RWPE2 (cell line): ENCODE measurements at regions not wholly inside any gene's neighbourhood (a gene's known extent, or its start where the extent isn't known, plus 50 kb on each side); places are given as distances from the start of the nearest gene placed in this dataset.

Experiments
- ATAC-seq: fragments of 200-7000 bp; cut with Tn5 transposase; 3 replicates; pipeline ENCODE4 v1.9.1; 2021; ENCODE audit warnings: low read depth
- DNase-seq: peaks from one replicate; pipeline ENCODE4 v3.0.0-alpha.2; 2020; ENCODE audit warnings: low spot score
- H3K27ac ChIP-seq: fragments of 450-650 bp; 2 replicates; pipeline ENCODE4 v1.5.1; 2017; ENCODE audit warnings: mild to moderate bottlenecking; ENCODE audit not compliant: poor library complexity, severe bottlenecking
- H3K27me3 ChIP-seq: fragments of 250-450 bp; sonication (Bioruptor Pico); 2 replicates; pipeline ENCODE4 v1.5.1; 2021; ENCODE audit warnings: mild to moderate bottlenecking, moderate library complexity; ENCODE audit not compliant: insufficient read depth, poor library complexity, severe bottlenecking
- H3K36me3 ChIP-seq: fragments of 250-450 bp; sonication (Bioruptor Pico); 2 replicates; pipeline ENCODE4 v1.5.1; 2020; ENCODE audit warnings: low read depth, mild to moderate bottlenecking, moderate library complexity
- H3K4me1 ChIP-seq: fragments of 250-450 bp; sonication (Bioruptor Pico); 2 replicates; pipeline ENCODE4 v1.5.1; 2021; ENCODE audit warnings: mild to moderate bottlenecking, moderate library complexity; ENCODE audit not compliant: insufficient read depth, poor library complexity, severe bottlenecking
- H3K4me3 ChIP-seq: fragments of 250-450 bp; sonication (Bioruptor Pico); 2 replicates; pipeline ENCODE4 v1.5.1; 2021; ENCODE audit warnings: mild to moderate bottlenecking, moderate library complexity; ENCODE audit not compliant: severe bottlenecking
- H3K9me3 ChIP-seq: fragments of 250-450 bp; sonication (Bioruptor Pico); 2 replicates; pipeline ENCODE4 v1.5.1; 2021; ENCODE audit warnings: mild to moderate bottlenecking, moderate library complexity; ENCODE audit not compliant: severe bottlenecking
- TF ChIP-seq, protein P1 (sequence below): fragments of 450-650 bp; IDR thresholded peaks from one replicate; pipeline ENCODE4 v1.5.1; 2017; ENCODE audit warnings: mild to moderate bottlenecking, moderate library complexity; ENCODE audit not compliant: poor library complexity, severe bottlenecking

DNA sequence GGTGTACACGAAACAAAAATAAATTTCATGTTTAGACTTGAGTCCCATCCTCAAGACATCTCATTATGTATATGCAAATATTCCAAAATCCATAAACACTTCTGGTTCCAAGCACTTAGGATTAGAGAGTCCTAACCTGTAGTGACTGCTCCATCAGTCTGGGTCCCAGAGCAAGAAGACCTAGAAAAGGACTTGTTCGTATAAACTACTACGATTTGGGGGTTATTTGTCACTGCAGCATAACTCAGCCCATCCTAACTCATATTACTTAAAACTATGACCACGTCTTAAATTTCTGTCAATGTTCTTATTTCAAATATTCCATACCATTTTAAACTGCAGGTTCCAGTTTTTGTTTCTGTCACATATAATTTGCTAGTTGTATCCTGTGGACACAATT is 463.0 kb downstream of the AGTPBP1 start:
- no peak for DNase-seq
- no peak overlapping the region for H3K27ac ChIP-seq
- no peaks in the 10 kb centered on the region for H3K36me3 ChIP-seq
- H3K4me3 ChIP-seq: no peak overlapping the region
- no peaks in the 10 kb centered on the region for H3K27me3 ChIP-seq
- ATAC-seq: no peak
- H3K9me3 ChIP-seq: no peaks in the 10 kb centered on the region
- H3K4me1 ChIP-seq: no peaks in the 10 kb centered on the region
- TF ChIP-seq, protein P1, sequence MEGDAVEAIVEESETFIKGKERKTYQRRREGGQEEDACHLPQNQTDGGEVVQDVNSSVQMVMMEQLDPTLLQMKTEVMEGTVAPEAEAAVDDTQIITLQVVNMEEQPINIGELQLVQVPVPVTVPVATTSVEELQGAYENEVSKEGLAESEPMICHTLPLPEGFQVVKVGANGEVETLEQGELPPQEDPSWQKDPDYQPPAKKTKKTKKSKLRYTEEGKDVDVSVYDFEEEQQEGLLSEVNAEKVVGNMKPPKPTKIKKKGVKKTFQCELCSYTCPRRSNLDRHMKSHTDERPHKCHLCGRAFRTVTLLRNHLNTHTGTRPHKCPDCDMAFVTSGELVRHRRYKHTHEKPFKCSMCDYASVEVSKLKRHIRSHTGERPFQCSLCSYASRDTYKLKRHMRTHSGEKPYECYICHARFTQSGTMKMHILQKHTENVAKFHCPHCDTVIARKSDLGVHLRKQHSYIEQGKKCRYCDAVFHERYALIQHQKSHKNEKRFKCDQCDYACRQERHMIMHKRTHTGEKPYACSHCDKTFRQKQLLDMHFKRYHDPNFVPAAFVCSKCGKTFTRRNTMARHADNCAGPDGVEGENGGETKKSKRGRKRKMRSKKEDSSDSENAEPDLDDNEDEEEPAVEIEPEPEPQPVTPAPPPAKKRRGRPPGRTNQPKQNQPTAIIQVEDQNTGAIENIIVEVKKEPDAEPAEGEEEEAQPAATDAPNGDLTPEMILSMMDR: no peak

DNA sequence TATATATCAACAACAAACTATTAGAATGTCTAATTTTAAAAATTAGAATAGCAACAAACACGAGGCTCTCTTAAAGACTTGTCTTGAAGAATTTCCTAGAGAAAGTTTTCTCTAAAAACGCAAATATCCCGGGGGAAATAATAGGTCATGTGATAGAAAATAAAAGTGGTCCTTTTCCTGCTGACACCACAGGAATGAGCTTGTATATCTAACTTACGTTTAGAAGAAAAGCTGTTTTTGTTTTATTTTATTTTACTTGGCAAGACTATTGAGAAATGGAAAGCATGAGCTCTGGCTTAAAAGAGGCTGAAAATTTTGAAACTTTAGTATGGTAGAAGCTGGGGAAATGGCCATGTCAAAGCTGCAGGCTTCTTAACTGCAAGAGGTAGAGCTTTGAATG is 465.0 kb downstream of the AGTPBP1 start:
- Histone ChIP-seq H3K27me3 (peaks cover 3% of the 10 kb centered on the region), H3K4me1 (no peaks in the 10 kb centered on the region), H3K27ac (no peak overlapping the region), H3K36me3 (no peaks in the 10 kb centered on the region), H3K4me3 (no peak overlapping the region), H3K9me3 (no peaks in the 10 kb centered on the region)
- DNase-seq (no peak), ATAC-seq (no peak)
- TF ChIP-seq, protein P1: no peak

DNA sequence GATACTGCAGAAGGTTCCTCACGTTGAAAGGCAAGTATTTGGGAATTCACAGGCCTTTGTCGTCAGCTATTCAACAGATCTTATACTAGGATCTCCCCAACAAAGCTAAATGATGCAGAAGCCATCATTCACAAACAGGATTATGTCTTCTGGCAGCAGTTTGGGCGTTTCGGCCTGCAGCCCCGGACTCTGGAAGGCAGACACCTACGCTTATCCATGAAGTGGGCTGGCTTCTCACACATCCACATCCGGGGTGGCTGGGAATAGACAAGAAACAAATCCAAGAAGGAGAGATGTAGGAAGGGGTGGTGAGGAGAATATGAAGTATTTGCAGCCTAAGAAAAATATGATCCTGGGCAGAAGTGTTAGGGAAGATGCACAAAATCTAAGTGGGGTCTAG is 471.9 kb downstream of the AGTPBP1 start:
- Histone ChIP-seq H3K4me3 (no peak overlapping the region), H3K27me3 (peaks cover 5% of the 10 kb centered on the region), H3K36me3 (no peaks in the 10 kb centered on the region), H3K27ac (no peak overlapping the region), H3K4me1 (no peaks in the 10 kb centered on the region), H3K9me3 (no peaks in the 10 kb centered on the region)
- TF ChIP-seq, protein P1: no peak
- DNase-seq: no peak
- ATAC-seq: no peak

DNA sequence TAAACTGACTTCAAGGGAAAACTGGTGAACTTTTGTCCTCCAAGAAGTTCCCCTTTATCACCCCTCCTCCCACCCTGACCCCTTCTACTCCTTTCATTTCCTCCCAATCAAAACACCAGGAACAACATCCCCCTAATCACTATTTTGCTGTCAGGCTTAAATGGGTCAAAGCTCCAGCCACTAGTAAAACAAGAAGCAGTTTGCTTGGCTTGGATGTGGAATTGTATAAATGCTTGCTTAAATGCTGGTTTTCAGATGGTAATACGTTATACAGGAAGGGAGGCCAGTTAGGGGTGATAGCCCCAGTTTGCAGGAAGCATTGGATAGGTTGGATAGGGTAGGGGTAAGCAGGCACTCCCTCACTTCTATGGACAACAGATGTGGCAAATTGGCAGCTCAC is 473.6 kb downstream of the AGTPBP1 start:
- Histone ChIP-seq H3K4me1 (no peaks in the 10 kb centered on the region), H3K9me3 (no peaks in the 10 kb centered on the region), H3K4me3 (no peak overlapping the region), H3K36me3 (no peaks in the 10 kb centered on the region), H3K27ac (no peak overlapping the region), H3K27me3 (peaks cover 5% of the 10 kb centered on the region)
- DNase-seq (no peak), ATAC-seq (no peak)
- TF ChIP-seq, protein P1: no peak

DNA sequence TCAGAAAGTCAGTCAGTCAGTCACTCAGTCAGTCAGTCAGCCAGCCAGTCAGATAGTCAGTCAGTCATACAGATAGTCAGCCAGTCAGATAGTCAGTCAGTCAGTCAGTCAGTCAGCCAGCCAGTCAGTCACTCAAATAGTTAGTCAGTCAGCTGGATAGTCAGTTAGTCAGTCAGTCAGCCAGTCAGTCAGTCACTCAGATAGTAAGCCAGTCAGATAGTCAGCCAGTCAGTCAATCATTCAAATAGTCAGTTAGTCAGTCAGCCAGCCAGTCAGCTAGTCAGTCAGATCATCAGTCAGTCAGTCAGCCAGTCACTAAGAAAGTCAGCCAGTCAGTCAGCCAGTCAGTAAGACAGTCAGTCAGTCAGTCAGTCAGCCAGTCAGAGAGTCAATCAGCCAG is 477.1 kb downstream of the AGTPBP1 start:
- no peak overlapping the region for H3K4me3 ChIP-seq
- TF ChIP-seq, protein P1: no peak
- ATAC-seq (no peak), DNase-seq (no peak)
- H3K27me3 ChIP-seq: peaks cover 3% of the 10 kb centered on the region
- H3K9me3 ChIP-seq: no peaks in the 10 kb centered on the region
- H3K36me3 ChIP-seq: no peaks in the 10 kb centered on the region
- H3K27ac ChIP-seq: no peak overlapping the region
- no peaks in the 10 kb centered on the region for H3K4me1 ChIP-seq
